B cell (primary cell): ENCODE measurements at regions not wholly inside any gene's neighbourhood (a gene's known extent, or its start where the extent isn't known, plus 50 kb on each side); places are given as distances from the start of the nearest gene placed in this dataset.

Source experiments
- ATAC-seq: fragments of 200-7000 bp; cut with Tn5 transposase; one replicate; pipeline ENCODE4 v1.10.0; 2021; ENCODE audit warnings: low read depth, mild to moderate bottlenecking, moderate number of reproducible peaks, moderate library complexity
- CTCF ChIA-PET: fragments of 350-600 bp; sonication (Branson Sonifier 250); formaldehyde crosslinking; loops from one replicate; lab custom pipeline; 2021; ENCODE audit warnings: antibody characterized with exemption, inconsistent platforms; lab: Charles Lee
- POLR2A ChIA-PET: fragments of 350-600 bp; sonication (Branson Sonifier 250); formaldehyde crosslinking; loops from one replicate; lab custom pipeline; 2021; ENCODE audit warnings: antibody characterized with exemption; lab: Charles Lee
- DNase-seq: peaks from one replicate; pipeline ENCODE4 v3.0.0; 2013
- H2AFZ ChIP-seq: 2 replicates; pipeline ENCODE4 v1.6.1; 2012; ENCODE audit warnings: mild to moderate bottlenecking, low read depth, low read length; ENCODE audit not compliant: insufficient read depth, poor library complexity, severe bottlenecking
- H3K27ac ChIP-seq, 2 donors: 1 replicate in 1 of 2; 2 replicates in 1 of 2; pipeline ENCODE4 v1.5.1; 2012 to 2013; ENCODE audit warnings: low read length in 2 of 2, mild to moderate bottlenecking in 2 of 2, moderate library complexity in 1 of 2
- H3K27me3 ChIP-seq, 4 experiments: fragments of 200-600 bp in 1 of 4; sonication (generic) in 1 of 4; replicated peaks in 1 of 4; 1 replicate in 2 of 4; 2 replicates in 2 of 4; pipeline versions ENCODE4 v1.6.1 to v1.7.0; 2013 to 2016; ENCODE audit warnings: low read length in 3 of 4, mild to moderate bottlenecking in 2 of 4, mixed read lengths in 1 of 4, moderate library complexity in 1 of 4; ENCODE audit not compliant: insufficient read depth in 4 of 4, control insufficient read depth in 3 of 4; ENCODE audit errors: control extremely low read depth in 1 of 4
- H3K36me3 ChIP-seq, 2 experiments: replicated peaks in 1 of 2; 1 replicate in 1 of 2; 2 replicates in 1 of 2; pipeline versions ENCODE4 v1.6.1 to v1.7.1; 2013; ENCODE audit warnings: low read length in 1 of 2; ENCODE audit not compliant: insufficient read depth in 2 of 2, control insufficient read depth in 1 of 2; ENCODE audit errors: control extremely low read depth in 1 of 2, extremely low read depth in 1 of 2
- H3K4me1 ChIP-seq, 2 donors: fragments of 200-600 bp in 1 of 2; sonication (generic) in 1 of 2; 1 replicate in 1 of 2; 2 replicates in 1 of 2; pipeline versions ENCODE4 v1.5.1 to v1.6.1; 2013 to 2017; ENCODE audit warnings: low read length in 2 of 2; ENCODE audit not compliant: control insufficient read depth in 2 of 2, insufficient read depth in 2 of 2
- H3K4me2 ChIP-seq: replicated peaks from 2 replicates; pipeline ENCODE3; 2012; ENCODE audit warnings: mild to moderate bottlenecking, low read depth, low read length; ENCODE audit not compliant: poor library complexity, severe bottlenecking
- H3K4me3 ChIP-seq, 5 experiments: fragments of 200-600 bp in 1 of 5; sonication (generic) in 1 of 5; 1 replicate in 3 of 5; 2 replicates in 2 of 5; pipeline versions ENCODE4 v1.5.1 to v1.7.0; 2011 to 2016; ENCODE audit warnings: low read length in 4 of 5, mild to moderate bottlenecking in 4 of 5, low read depth in 2 of 5, control low read depth in 1 of 5, moderate library complexity in 1 of 5; ENCODE audit not compliant: insufficient read depth in 1 of 5; ENCODE audit errors: control extremely low read depth in 1 of 5, extremely low read depth in 1 of 5
- H3K79me2 ChIP-seq: fragments of 200-600 bp; sonication (generic); one replicate; pipeline ENCODE4 v1.6.0; 2016; ENCODE audit warnings: low read length; ENCODE audit not compliant: control insufficient read depth, insufficient read depth
- H3K9ac ChIP-seq: fragments of 200-600 bp; sonication (generic); 2 replicates; pipeline ENCODE4 v1.6.1; 2017; ENCODE audit warnings: mild to moderate bottlenecking, low read length, moderate library complexity
- H3K9me3 ChIP-seq, 3 donors: one replicate each; pipeline versions ENCODE4 v1.6.1 to v1.7.1; 2013; ENCODE audit warnings: low read length in 2 of 3; ENCODE audit not compliant: control insufficient read depth in 2 of 3, insufficient read depth in 1 of 3; ENCODE audit errors: control extremely low read depth in 1 of 3
- H4K20me1 ChIP-seq: 2 replicates; pipeline ENCODE4 v1.6.0; 2012; ENCODE audit warnings: mild to moderate bottlenecking, low read length; ENCODE audit not compliant: insufficient read depth, control insufficient read depth, poor library complexity, severe bottlenecking
- H3K27ac Mint-ChIP-seq: one replicate; pipeline ENCODE4 v1.8.0; 2021; ENCODE audit warnings: mixed read lengths
- H3K27me3 Mint-ChIP-seq: one replicate; pipeline ENCODE4 v1.8.0; 2021; ENCODE audit warnings: mixed read lengths
- H3K4me1 Mint-ChIP-seq: one replicate; pipeline ENCODE4 v1.8.0; 2021; ENCODE audit warnings: mixed read lengths
- H3K4me3 Mint-ChIP-seq: one replicate; pipeline ENCODE4 v1.8.0; 2021; ENCODE audit warnings: mixed read lengths
- H3K9me3 Mint-ChIP-seq: one replicate; pipeline ENCODE4 v1.8.0; 2022; ENCODE audit warnings: mixed read lengths; ENCODE audit not compliant: insufficient read depth
- CTCF ChIP-seq: fragments of 200-600 bp; IDR thresholded peaks from one replicate; pipeline ENCODE4 v1.8.0; 2022; ENCODE audit warnings: antibody characterized with exemption, mild to moderate bottlenecking
- EZH2 ChIP-seq: IDR thresholded peaks from 2 replicates; pipeline ENCODE4 v1.6.1; 2012; ENCODE audit warnings: borderline replicate concordance, low read depth, mild to moderate bottlenecking, moderate library complexity, low read length; ENCODE audit not compliant: insufficient read depth, poor library complexity, severe bottlenecking
- WGBS: methylation state at CpG from one replicate; pipeline ENCODE4 v1.1.5; 2013; ENCODE audit warnings: missing lambda C conversion rate; ENCODE audit not compliant: insufficient coverage; 5-methylcytosine and 5-hydroxymethylcytosine counted together
- intact Hi-C: fragments of 100-400 bp; cut with micrococcal nuclease; formaldehyde crosslinking; loops from one replicate; pipeline ENCODE4 v1.10.0; 2022

DNA sequence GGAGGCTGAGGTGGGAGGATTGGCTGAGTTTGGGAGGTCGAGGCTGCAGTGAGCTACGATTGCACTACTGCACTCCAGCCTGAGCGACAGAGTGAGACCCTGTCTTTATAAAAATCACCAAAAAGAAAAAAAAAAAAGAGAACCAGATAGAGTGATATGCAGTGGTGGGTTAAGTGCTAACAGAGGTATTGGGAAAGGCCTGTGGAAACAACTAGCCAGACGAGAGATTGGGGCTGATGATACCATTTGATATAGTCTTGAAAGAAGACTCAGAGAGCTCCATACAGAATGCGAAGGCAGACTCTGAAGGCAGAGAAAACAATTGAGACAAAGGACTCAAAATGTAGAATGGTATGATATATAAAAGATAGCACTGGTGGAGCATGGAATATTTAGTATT is 134.1 kb downstream of the CDC42EP3 start:
- H3K4me1 Mint-ChIP-seq: peaks cover 4% of the 10 kb centered on the region
- no peaks in the 10 kb centered on the region for H3K36me3 ChIP-seq
- DNase-seq (no peak), ATAC-seq (no peak)
- H3K9me3 ChIP-seq: no peaks in the 10 kb centered on the region
- H3K27me3 Mint-ChIP-seq: peaks cover 6% of the 10 kb centered on the region
- no peak overlapping the region for H3K27ac Mint-ChIP-seq
- H3K9me3 Mint-ChIP-seq: no peaks in the 10 kb centered on the region
- ChIA-PET POLR2A (interaction anchor here (0.7 kb wide), 1 partner anchor 117 kb away, joined by 3 read pairs; no protein-coding TSS in a partner anchor), CTCF (interaction anchor here (0.7 to 1.5 kb wide), 3 partner anchors 111 to 296 kb away, joined by 3 to 8 read pairs (median 6); no protein-coding TSS in a partner anchor)
- H3K4me3 Mint-ChIP-seq: no peak overlapping the region
- no peak for TF ChIP-seq EZH2
- no peak for TF ChIP-seq CTCF
- no peaks in the 10 kb centered on the region for H4K20me1 ChIP-seq
- no peak overlapping the region for H3K27ac ChIP-seq
- no peaks in the 10 kb centered on the region for H3K27me3 ChIP-seq
- H2AFZ ChIP-seq: no peak overlapping the region
- intact Hi-C loops: loop anchor here (2.0 kb wide), 1 partner anchor 17 kb away; no protein-coding TSS in a partner anchor
- H3K9ac ChIP-seq: no peak overlapping the region
- no peak overlapping the region for H3K4me3 ChIP-seq
- H3K4me1 ChIP-seq: no peaks in the 10 kb centered on the region
- H3K4me2 ChIP-seq: no peak overlapping the region
- no peaks in the 10 kb centered on the region for H3K79me2 ChIP-seq
- WGBS: 100% methylated on average over 2 of the region's 5 CpGs

DNA sequence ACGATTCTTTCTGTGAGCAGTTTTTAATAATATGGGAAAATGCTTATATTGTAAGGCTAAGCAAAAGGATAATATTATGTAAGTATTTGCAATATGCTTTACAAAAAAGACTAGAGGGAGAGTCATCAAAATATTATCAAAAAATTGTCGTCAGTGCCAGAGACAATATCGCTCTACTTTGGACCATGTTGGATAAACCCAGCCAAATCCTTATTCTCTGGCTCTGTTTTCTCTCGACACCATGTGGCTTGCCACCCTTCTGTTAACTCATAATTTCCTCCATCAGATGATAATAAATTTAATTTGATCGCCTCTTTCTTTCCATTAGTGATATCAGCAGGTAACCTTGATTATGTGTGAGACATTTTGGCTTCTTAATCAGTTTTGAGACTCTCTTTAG is 129.9 kb downstream of the CDC42EP3 start:
- H3K9me3 Mint-ChIP-seq: no peaks in the 10 kb centered on the region
- H3K79me2 ChIP-seq: no peaks in the 10 kb centered on the region
- H3K4me2 ChIP-seq: no peak overlapping the region
- no peak overlapping the region for H3K4me3 ChIP-seq
- H3K27me3 ChIP-seq: no peaks in the 10 kb centered on the region
- DNase-seq: no peak
- H4K20me1 ChIP-seq: no peaks in the 10 kb centered on the region
- peaks cover 11% of the 10 kb centered on the region for H3K27me3 Mint-ChIP-seq
- peaks cover 20% of the 10 kb centered on the region for H3K4me1 Mint-ChIP-seq
- H3K4me1 ChIP-seq: peaks cover 7 to 19% of the 10 kb centered on the region in 2 donors
- no peaks in the 10 kb centered on the region for H3K9me3 ChIP-seq
- H3K9ac ChIP-seq: no peak overlapping the region
- no peak for ATAC-seq
- no peak overlapping the region for H3K4me3 Mint-ChIP-seq
- H2AFZ ChIP-seq: no peak overlapping the region
- WGBS: 100% methylated on average over 2 of the region's 5 CpGs
- intact Hi-C loops: no loop called here
- no peak for TF ChIP-seq CTCF
- no peak for TF ChIP-seq EZH2
- no peaks in the 10 kb centered on the region for H3K36me3 ChIP-seq
- H3K27ac Mint-ChIP-seq: no peak overlapping the region
- POLR2A ChIA-PET: no interaction called here
- no peak overlapping the region for H3K27ac ChIP-seq
- CTCF ChIA-PET: interaction anchor here (3.2 kb wide), 1 partner anchor 291 kb away, joined by 19 read pairs; no protein-coding TSS in a partner anchor
